ENCODE measurements at regions not wholly inside any gene's neighbourhood (a gene's known extent, or its start where the extent isn't known, plus 50 kb on each side); places are given as distances from the start of the nearest gene placed in this dataset.
A peak's percentile ranks its signal among the peaks of the same experiment; 100 is the strongest.

DNA sequence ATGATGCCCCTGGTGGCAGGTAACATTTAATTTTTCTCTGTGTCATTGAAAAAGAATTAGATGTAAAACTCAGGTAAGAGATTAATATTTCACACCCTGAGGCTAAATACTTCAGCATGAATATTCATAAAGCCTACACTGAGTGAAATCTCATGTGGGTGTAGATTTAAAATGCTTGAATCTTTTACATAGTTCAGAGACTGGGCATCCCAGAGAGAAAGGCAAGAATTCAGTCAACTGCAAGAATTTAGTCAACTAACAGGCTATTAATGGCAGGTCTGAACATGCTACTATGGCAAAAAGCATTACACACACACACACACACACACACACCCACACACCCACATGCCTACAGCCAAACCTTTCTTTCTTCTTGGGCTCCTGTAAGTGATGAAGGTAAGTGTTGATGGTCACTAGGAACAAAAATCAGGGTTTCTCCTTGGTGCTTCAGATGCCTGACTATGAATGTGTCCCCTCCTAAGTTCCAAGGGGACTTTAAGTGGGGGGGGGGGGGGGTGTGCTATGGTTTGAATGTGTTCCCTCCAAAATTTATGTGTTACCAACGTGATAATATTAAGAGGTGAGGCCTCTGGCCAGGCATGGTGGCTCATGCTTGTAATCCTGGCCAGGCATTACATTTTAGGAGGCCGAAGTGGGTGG is 63.7 kb upstream of the PSMD7 start:
- TF ChIP-seq, protein P1, sequence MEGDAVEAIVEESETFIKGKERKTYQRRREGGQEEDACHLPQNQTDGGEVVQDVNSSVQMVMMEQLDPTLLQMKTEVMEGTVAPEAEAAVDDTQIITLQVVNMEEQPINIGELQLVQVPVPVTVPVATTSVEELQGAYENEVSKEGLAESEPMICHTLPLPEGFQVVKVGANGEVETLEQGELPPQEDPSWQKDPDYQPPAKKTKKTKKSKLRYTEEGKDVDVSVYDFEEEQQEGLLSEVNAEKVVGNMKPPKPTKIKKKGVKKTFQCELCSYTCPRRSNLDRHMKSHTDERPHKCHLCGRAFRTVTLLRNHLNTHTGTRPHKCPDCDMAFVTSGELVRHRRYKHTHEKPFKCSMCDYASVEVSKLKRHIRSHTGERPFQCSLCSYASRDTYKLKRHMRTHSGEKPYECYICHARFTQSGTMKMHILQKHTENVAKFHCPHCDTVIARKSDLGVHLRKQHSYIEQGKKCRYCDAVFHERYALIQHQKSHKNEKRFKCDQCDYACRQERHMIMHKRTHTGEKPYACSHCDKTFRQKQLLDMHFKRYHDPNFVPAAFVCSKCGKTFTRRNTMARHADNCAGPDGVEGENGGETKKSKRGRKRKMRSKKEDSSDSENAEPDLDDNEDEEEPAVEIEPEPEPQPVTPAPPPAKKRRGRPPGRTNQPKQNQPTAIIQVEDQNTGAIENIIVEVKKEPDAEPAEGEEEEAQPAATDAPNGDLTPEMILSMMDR (IDR thresholded peaks at IDR 0.05): no peak

DNA sequence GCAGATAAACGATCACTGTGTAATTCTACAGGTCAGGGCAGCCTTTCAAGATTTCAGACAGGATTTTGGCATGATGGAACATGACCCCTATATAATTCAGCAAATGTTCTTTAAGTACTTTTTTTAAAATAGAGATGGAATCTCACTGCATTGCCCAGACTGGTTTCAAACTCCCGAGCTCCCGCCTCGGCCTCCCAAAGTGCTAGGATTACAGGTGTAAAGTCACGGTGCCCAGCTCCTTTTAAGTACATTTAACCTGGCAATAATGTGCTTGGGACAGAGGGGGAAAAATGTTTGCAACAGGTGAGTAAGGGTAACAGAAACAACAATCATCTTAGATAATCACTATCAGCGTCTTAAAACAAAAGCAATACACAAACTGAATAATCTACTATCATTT is 66.5 kb upstream of the PSMD7 start:
- TF ChIP-seq, protein P1 (IDR thresholded peaks at IDR 0.05): no peak

DNA sequence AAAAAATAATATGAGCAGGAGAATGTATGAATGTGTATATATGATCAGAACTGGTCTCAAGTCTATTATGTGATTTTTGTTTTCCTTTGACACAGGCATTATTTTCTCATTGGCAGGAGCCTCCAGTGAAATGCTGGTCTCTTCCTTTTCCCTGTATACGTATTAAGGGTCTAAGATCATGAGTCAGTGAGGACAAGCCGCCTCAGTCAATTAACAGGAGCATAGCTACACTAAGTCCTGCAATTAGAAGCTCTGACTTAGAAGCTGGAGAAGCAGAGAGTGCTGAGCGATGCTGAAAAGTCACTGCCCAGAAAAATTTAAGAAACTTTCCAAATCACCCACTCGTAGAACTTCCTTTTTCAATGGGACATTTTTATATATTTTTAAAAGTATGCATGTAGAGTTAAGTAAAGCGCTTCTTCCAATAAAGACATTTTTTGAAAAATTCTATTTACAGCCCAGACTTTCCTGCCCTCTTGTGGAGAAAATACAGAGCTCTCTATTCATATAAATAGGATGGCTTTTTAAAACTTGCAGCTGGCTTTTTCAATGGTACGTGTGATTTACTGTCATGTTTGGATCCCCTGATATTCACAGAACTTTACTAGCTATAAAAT is 70.2 kb upstream of the PSMD7 start:
- TF ChIP-seq, protein P1 (IDR thresholded peaks at IDR 0.05): peak; percentile 53

DNA sequence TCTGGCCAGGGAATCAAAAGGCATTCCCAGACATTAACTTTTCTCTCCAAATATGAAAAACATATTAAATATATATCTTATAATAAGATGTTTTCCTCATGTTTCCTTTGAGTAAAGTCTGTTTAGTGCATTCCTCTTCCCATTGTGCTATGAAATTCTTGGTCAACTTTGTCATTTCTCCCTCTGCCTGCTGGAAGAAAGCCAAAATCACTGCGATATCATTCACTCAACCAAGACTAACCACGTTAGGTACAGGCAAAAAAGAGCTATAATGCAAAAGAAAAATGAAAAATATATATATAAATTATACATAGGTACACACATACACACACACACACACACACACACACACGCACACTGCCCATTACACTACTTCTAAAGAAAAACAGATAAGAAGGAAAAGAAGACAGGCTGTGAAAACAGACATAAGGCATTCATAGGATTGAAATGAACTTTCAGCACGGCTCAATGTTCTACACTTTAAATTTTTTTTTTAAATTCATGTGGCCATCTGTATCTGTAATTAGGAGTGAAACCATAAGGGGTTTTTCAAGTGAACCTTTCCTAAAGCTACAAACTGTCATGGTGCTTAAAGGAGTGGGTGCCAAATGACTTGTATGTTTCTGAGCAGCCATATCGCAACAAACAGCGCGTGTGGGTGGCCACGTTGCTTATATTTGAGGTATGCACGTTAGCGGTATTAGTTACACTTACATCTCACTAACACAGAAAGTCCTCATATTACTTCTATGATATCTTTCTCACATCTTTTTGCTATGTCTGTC is 71.6 kb upstream of the PSMD7 start:
- TF ChIP-seq, protein P1 (IDR thresholded peaks at IDR 0.05): no peak

DNA sequence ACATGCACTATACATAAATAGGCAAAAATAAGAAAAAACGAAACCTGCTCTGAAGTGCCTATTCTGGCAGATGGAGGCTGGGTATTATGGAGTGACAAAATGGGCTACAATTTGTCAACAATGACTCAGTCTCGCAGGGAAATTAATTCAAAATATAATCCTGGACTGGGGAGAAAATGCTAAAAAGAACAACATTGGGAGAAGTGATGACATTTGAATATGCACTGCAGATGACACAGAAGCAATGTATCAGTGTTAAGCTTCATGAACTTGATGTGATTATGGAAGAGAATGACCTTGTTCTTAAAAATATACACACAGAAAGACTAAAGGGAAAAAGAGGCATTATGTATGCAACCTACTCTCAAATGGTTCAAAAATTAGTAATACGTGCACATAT is 74.8 kb upstream of the PSMD7 start:
- TF ChIP-seq, protein P1 (IDR thresholded peaks at IDR 0.05): no peak

DNA sequence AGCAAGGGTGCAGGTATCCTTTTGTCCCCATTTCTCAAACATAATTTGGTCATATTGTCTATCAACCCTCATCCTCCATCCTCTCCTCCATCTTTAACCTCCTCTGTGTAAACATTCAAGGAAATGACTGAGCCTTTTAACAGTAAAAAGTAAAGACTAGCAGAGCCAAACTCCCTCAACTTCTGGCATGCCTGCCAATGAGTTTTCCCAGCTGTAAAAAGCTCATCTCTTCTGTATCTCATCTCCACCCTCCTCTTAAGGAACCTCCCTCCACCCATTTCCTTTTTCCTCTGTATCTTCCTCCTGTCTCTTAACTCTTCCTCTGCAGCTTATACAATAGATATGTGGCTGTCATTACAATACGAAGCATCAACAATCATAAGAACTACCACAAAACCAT is 76.9 kb upstream of the PSMD7 start:
- TF ChIP-seq, protein P1 (IDR thresholded peaks at IDR 0.05): no peak

DNA sequence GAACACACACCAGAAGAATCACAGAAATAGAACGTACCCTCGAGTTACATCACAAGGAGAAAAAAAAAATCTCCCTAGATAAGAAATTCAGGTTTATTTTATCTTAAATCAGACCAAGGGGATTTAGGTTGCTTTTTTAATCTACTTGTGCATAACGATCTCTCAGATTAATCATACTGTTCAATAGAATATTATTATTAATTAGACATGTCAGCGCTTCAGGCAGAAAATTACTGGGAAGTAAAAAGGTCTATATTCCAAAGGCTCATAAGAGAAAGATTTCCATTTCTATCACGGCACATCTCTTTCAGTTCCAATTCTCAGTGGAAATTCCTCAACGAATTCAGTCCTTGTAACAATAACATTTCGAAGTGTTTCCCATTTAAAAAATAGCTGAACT is 77.7 kb upstream of the PSMD7 start:
- TF ChIP-seq, protein P1 (IDR thresholded peaks at IDR 0.05): no peak

Measured in LNCAP (cell line).